Smooth muscle cell (in vitro differentiated cells): ENCODE measurements at regions not wholly inside any gene's neighbourhood (a gene's known extent, or its start where the extent isn't known, plus 50 kb on each side); places are given as distances from the start of the nearest gene placed in this dataset.
A peak's percentile ranks its signal among the peaks of the same experiment; 100 is the strongest.

Experiments used
- DNase-seq: peaks from one replicate; lab custom pipeline; 2025; ENCODE audit not compliant: unreplicated experiment; lab: John Stamatoyannopoulos, UW
- H2AFZ ChIP-seq: fragments of 200-600 bp; sonication (generic); 2 replicates; pipeline ENCODE4 v1.6.0; 2016; ENCODE audit warnings: antibody characterized with exemption, low read depth, mild to moderate bottlenecking
- H3F3A ChIP-seq: fragments of 200-600 bp; sonication (generic); 2 replicates; pipeline ENCODE4 v1.6.0; 2017; ENCODE audit warnings: antibody characterized with exemption, low read depth
- H3K27ac ChIP-seq: fragments of 200-600 bp; sonication (generic); 2 replicates; pipeline ENCODE4 v1.5.1; 2016; ENCODE audit warnings: low read depth, mild to moderate bottlenecking
- H3K27me3 ChIP-seq: fragments of 200-600 bp; sonication (generic); 2 replicates; pipeline ENCODE4 v1.6.1; 2016; ENCODE audit warnings: low read depth, mild to moderate bottlenecking
- H3K36me3 ChIP-seq: fragments of 200-600 bp; sonication (generic); 2 replicates; pipeline ENCODE4 v1.5.1; 2016; ENCODE audit warnings: low read depth
- H3K4me1 ChIP-seq: fragments of 200-600 bp; sonication (generic); 2 replicates; pipeline ENCODE4 v1.5.1; 2016; ENCODE audit warnings: low read depth
- H3K4me2 ChIP-seq: fragments of 200-600 bp; sonication (generic); 2 replicates; pipeline ENCODE4 v1.6.0; 2016; ENCODE audit warnings: mild to moderate bottlenecking
- H3K4me3 ChIP-seq: fragments of 200-600 bp; sonication (generic); 2 replicates; pipeline ENCODE4 v1.5.1; 2016; ENCODE audit warnings: mild to moderate bottlenecking
- H3K79me2 ChIP-seq: fragments of 200-600 bp; sonication (generic); 2 replicates; pipeline ENCODE4 v1.6.0; 2016; ENCODE audit warnings: low read depth, mild to moderate bottlenecking
- H3K9ac ChIP-seq: fragments of 200-600 bp; sonication (generic); 2 replicates; pipeline ENCODE4 v1.6.0; 2016; ENCODE audit warnings: low read depth
- H3K9me3 ChIP-seq: fragments of 200-600 bp; sonication (generic); replicated peaks from 2 replicates; pipeline ENCODE4 v1.5.1; 2016; ENCODE audit warnings: low read depth
- H4K20me1 ChIP-seq: fragments of 200-600 bp; sonication (generic); 2 replicates; pipeline ENCODE4 v1.6.0; 2016; ENCODE audit warnings: low read depth
- CTCF ChIP-seq: fragments of 200-600 bp; sonication (generic); IDR thresholded peaks from 2 replicates; pipeline ENCODE4 v1.5.1; 2017; ENCODE audit warnings: borderline replicate concordance, mild to moderate bottlenecking, antibody characterized with exemption; ENCODE audit not compliant: insufficient read depth, poor library complexity, severe bottlenecking
- WGBS: methylation state at CpG from one replicate; pipeline ENCODE4 v1.1.7; 2016; ENCODE audit warnings: low lambda C conversion rate; 5-methylcytosine and 5-hydroxymethylcytosine counted together

GRCh38 chr2:145759228-145759915 lies 1239.5 kb upstream of the ZEB2 start:
- Histone ChIP-seq H3K9me3 (no peaks in the 10 kb centered on the region), H4K20me1 (no peaks in the 10 kb centered on the region), H3K9ac (no peak overlapping the region), H3F3A (no peaks in the 10 kb centered on the region), H3K4me3 (no peak overlapping the region), H3K79me2 (no peaks in the 10 kb centered on the region), H3K27ac (peak overlapping the region; percentile 14), H2AFZ (peak overlapping the region; percentile 2), H3K4me2 (no peak overlapping the region), H3K36me3 (no peaks in the 10 kb centered on the region), H3K4me1 (peaks cover 14% of the 10 kb centered on the region), H3K27me3 (no peaks in the 10 kb centered on the region)
- no peak for DNase-seq
- TF ChIP-seq CTCF: no peak
- 54% methylated on average over 3 of the region's 3 CpGs for WGBS

GRCh38 chr2:145757503-145758246 lies 1237.8 kb upstream of the ZEB2 start:
- Histone ChIP-seq H2AFZ (peak overlapping the region; percentile 51), H4K20me1 (no peaks in the 10 kb centered on the region), H3K36me3 (no peaks in the 10 kb centered on the region), H3K9ac (no peak overlapping the region), H3K4me1 (peaks cover 27% of the 10 kb centered on the region), H3K27me3 (no peaks in the 10 kb centered on the region), H3K27ac (no peak overlapping the region), H3K9me3 (no peaks in the 10 kb centered on the region), H3K4me2 (no peak overlapping the region), H3F3A (peaks cover 4% of the 10 kb centered on the region), H3K79me2 (no peaks in the 10 kb centered on the region), H3K4me3 (no peak overlapping the region)
- WGBS: 93% methylated on average over 3 of the region's 3 CpGs
- DNase-seq: no peak
- TF ChIP-seq CTCF: no peak

GRCh38 chr2:145755019-145755837 lies 1235.3 kb upstream of the ZEB2 start:
- Histone ChIP-seq H3K9ac (no peak overlapping the region), H3K9me3 (no peaks in the 10 kb centered on the region), H4K20me1 (no peaks in the 10 kb centered on the region), H3K27me3 (no peaks in the 10 kb centered on the region), H2AFZ (peak overlapping the region; percentile 21), H3K4me1 (peaks cover 37% of the 10 kb centered on the region), H3K27ac (no peak overlapping the region), H3K79me2 (no peaks in the 10 kb centered on the region), H3K4me2 (no peak overlapping the region), H3K4me3 (no peak overlapping the region), H3K36me3 (no peaks in the 10 kb centered on the region), H3F3A (peaks cover 25% of the 10 kb centered on the region)
- TF ChIP-seq CTCF: no peak
- whole genome bisulfite sequencing: 94% methylated on average over 6 of the region's 6 CpGs
- no peak for DNase-seq
